HG03342 (cell line): ENCODE measurements at regions not wholly inside any gene's neighbourhood (a gene's known extent, or its start where the extent isn't known, plus 50 kb on each side); places are given as distances from the start of the nearest gene placed in this dataset.

ENCODE experiments used
- ATAC-seq: cut with Tn5 transposase; IDR thresholded peaks from one replicate; pipeline ENCODE4 v1.9.1; 2021; ENCODE audit warnings: mild to moderate bottlenecking, moderate library complexity; ENCODE audit not compliant: unreplicated experiment

DNA sequence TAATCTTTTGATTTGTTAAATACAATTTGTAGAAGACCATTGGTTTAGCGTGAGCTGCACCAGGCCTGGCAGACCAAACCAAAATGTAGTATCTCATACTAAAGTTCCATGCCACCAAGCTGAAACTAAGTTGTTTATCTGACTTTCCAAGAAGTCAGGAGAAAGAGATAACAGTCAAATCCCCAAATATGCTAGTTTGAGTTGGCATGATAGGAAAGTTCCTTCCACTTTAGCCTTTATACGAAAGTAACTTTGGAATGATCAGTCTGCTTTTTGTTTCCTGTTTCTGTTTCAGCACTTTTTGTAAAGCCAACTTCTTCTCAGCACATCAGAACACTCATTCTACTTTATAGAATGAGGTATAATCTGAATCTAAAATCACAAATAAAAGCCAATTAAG is 449.2 kb downstream of the GRXCR1 start:
- ATAC-seq: no peak

GRCh38 chr4:43343298-43343697 is 450.8 kb downstream of the GRXCR1 start:
- no peak for ATAC-seq

DNA sequence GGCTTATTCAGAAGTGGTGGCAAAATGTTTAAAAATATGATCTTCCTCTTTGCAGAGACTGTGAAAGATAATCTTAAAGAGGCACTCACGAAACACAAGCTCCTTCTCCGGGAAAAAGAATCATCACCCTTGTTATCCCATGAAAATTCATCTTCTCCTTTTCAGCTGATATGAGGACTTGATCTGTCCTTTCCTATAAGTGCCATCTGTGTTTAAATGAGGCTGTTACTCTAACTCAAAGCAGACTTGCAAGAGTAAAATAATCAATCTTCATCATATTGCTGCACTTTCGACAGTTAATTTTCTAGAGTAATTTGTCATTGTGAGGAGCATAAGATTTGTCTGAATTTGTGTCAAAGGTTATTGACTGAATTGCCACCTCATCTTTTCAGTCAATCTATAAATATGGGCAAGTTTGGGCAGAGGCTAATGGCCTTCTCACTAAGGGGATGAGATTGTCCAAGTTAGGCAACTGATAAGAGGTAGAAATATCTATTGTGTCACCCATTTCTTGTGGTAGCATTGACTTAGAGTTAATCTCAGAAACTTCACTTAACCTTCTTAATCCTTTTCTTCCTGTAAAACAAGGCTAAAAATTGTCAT is 452.9 kb downstream of the GRXCR1 start:
- ATAC-seq: no peak

GRCh38 chr4:43348591-43348990 is 456.1 kb downstream of the GRXCR1 start:
- ATAC-seq: no peak

DNA sequence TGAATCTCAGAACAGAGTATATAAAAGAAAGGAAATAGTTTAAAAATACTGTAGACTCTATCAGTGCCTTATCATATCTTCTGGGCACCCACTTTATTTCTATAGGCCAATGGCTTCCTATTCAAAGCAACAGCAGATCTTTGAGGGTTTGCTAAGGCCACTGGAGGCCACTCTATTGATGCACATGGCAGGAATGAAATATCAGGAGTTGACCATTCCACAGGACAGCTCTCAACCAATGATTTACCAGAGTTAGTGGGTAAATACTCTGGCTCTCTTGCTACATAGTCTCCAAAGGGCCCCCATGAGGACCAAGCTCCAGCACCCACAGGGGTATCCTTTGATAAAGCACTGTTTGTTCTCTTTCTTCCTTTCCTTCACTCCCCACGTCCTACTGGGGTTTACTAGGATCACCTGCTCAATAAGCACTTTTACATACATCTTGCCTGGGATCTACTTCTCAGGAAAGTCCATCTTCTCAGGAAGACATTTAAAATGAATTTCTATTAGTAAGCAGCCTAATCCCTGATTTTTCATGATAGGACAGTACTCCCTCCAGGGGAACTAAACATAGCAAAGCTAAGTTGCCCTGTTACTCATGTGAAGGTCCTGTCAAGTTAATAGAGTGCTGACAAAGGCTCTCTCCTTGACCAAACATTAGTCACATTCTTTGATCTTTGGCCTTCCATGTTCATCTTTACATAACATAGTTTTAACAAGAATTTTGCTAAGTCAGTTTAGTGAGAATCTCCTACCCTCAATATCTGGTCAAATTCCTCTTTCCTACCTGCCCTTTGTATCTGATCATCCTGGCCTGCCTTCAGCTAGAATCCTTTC is 459.7 kb downstream of the GRXCR1 start:
- no peak for ATAC-seq

- no peak for ATAC-seq
Observed at GRCh38 chr4:43352859-43353258, 460.3 kb downstream of the GRXCR1 start.

GRCh38 chr4:43353552-43353951 is 461.0 kb downstream of the GRXCR1 start:
- no peak for ATAC-seq

DNA sequence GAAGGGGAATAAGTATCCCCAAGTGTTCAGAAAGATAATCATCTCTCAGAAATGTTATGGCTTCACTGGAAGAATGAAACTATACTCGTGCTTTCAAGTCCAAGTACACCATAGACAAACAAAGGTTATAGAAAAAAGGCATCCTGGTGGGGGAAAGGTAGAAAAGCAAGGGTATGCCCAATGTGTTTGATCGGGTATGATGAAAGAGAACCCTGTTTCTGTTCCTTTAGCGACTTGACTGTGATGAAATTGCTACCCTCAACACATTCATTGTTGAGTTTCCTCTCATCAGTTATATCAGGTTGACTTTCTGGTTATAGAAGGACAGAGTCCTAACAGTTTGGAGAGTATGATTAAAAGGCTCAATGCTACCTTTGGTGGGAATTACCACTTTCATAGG is 464.3 kb downstream of the GRXCR1 start:
- ATAC-seq: no peak

DNA sequence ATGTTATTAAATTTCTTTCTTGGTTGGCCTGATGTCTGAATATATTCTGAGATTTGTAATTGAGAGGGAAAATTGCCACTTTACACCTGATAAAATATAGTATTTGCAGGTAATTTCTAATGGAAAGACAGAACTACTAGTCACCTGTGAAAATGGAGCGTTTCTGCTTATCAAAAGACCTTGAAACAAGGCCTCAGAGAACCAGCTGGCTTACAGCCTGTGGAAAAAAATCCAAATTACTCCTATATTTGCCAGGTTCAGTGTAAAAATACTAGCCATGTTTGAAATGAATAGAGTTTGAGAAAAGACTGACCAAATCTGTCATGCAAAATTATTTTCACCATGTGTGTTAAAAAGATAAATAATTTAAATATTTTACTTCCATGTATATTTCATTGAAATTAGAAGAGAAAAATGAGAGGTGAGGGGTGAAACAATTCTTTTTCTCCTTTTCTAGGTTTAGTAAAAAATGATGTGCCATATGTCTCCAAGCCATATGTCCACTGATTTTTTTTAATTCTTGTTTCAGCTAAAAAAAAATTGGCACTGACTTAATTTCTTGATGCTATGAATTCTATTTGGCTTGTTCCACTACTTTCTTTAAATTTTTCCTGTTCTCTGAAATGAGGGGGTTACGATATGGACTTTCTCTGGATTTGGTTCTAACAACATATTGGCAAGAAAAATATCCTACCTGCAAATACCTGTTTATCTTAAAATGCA is 464.9 kb downstream of the GRXCR1 start:
- ATAC-seq: no peak

GRCh38 chr4:43360296-43360695 is 467.8 kb downstream of the GRXCR1 start:
- ATAC-seq: no peak

GRCh38 chr4:43362875-43363636 is 470.5 kb downstream of the GRXCR1 start:
- no peak for ATAC-seq

- ATAC-seq: no peak
Observed at GRCh38 chr4:43369036-43369594, 476.6 kb downstream of the GRXCR1 start.

DNA sequence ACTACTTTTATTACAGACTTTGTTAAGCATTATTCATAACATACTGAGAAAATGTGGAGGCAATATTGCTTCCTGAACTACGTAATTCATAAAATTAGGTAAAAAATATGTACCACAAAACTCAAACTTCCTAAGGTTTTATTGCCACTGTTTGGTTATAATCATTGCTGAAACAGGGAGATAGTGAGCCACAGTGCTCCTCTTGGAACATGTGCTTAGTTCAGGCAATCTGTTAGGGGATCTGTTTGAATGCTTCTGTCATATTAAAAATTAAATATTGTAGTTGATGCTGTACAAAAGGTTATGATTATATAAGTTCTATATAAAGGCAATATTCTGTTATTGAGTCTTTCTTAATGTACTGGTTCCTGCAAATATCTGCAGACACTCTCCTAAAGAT is 480.7 kb downstream of the GRXCR1 start:
- ATAC-seq: no peak

GRCh38 chr4:43374216-43374751 is 481.8 kb downstream of the GRXCR1 start:
- ATAC-seq: no peak

DNA sequence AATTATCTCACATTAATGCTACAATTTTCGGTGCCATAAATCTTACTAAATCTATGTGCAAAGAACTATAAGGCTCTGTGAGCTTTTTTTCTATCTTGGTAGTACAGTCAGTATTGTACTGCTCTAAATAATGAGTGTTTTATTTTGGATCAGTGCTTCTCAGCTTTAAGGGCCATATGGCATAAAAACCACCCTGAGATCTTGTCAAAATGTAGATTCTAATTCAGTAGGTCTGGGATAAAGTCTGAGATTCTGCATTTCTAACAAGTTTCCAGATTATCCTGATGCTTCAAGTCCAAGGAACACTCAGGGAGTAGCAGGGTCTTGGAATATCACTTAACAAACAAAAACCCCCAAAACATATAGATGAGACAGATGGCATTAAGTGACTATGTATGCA is 486.5 kb downstream of the GRXCR1 start:
- no peak for ATAC-seq

DNA sequence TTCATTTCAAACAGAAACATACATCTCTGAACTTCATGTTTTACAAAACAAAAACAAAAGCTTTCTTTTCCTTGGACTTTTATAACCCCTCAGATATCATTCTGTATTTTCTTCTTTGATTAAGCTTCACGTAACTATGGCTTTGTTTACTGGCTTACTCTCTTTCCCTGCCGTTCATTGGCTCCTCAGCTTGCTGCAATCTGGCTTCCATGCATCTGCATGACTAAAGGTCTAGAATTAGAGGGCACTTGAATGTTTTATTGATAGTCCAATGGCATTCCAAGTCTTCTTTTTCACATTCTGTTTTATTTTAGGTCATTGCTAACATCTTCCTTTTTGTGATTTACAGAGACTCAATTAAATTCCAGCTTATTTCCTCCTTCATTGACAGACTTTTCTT is 487.6 kb downstream of the GRXCR1 start:
- no peak for ATAC-seq

DNA sequence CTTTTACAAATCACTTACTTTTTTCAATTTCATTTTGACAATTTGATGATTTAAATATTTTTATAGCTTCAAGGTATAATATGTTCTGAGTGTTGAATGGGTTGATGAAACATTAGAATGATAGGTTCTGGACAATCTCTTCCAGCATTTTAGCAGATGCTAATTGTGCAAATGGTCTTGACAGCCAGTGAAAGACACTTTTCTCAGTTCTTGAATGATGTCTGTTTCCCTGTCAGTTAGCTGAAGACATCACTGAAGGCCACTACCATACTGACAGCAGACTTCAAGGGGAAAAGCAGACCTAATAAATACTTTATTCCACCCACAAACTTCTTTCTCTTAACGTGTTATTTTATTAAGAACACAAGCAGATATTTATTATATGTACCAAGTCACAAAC is 498.6 kb downstream of the GRXCR1 start:
- ATAC-seq: no peak

- ATAC-seq: no peak
Observed at GRCh38 chr4:43394976-43395375, 502.5 kb downstream of the GRXCR1 start.

GRCh38 chr4:43399726-43400125 is 507.2 kb downstream of the GRXCR1 start:
- ATAC-seq: no peak

DNA sequence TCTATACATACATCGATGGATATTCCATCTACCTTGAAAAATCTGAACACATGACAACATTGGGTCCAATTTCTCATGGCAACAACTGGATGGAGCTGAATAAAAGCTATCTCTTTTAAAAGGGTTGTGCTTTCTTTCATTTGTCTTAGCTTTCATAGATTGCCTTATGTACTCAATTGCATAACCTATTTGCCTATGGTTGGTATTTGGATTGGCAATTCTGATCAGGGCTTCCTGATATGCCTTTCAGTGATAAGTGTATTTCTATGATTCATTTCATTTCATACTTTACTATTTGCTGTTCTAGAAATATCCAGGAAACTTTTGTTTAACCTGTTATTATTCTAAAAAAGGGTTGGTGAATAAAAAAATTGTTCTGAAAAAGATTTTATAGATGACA is 509.9 kb downstream of the GRXCR1 start:
- no peak for ATAC-seq

DNA sequence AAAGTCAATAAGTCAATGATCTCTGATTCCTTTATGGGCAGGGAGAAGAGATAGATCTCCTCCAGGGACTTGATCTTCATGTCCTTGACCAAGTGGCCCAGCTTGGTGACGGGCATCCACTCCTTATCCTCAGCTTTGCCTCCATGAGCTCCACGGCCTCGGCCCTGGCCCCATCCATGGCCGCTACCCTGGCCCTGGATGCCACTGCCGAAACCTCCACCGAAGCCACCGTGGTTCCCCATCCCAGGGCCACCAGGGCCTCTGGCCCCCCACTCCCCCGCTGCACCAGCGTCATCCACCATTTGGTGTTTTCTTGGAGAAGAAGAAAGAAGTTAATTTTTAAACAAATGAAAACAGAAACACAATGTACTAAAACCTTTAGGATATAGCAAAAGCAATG is 518.1 kb downstream of the GRXCR1 start:
- no peak for ATAC-seq
